GM12878 (cell line): ENCODE measurements at regions not wholly inside any gene's neighbourhood (a gene's known extent, or its start where the extent isn't known, plus 50 kb on each side); places are given as distances from the start of the nearest gene placed in this dataset.

Source experiments
- ATAC-seq: fragments of 200-7000 bp; cut with Tn5 transposase; 3 replicates; pipeline ENCODE4 v1.9.1; 2020; ENCODE audit warnings: mild to moderate bottlenecking, moderate library complexity
- BruUV-seq: library from RNA; stranded (reverse); fragments of 400-500 nt; replicated peaks from 2 replicates; lab custom pipeline; 2021; lab: Mats Ljungman, UMichigan
- CTCF ChIA-PET: fragments of 300-600 bp; sonication (Branson Sonifier 250); formaldehyde crosslinking; extraction: SDS; loops from one replicate; lab custom pipeline; 2021; ENCODE audit warnings: inconsistent platforms; lab: Yijun Ruan, JAX
- POLR2A ChIA-PET: fragments of 350-600 bp; formaldehyde crosslinking; extraction: SDS; loops from one replicate; lab custom pipeline; 2021; ENCODE audit warnings: inconsistent platforms; lab: Charles Lee
- RAD21 ChIA-PET: fragments of 300-600 bp; sonication (Branson Sonifier 250); formaldehyde crosslinking; loops from one replicate; lab custom pipeline; 2023; ENCODE audit warnings: antibody characterized with exemption; ENCODE audit not compliant: unreplicated experiment; lab: Charles Lee
- SMC1A ChIA-PET: fragments of 300-600 bp; sonication (Branson Sonifier 250); formaldehyde crosslinking; loops from one replicate; lab custom pipeline; 2023; ENCODE audit not compliant: unreplicated experiment, uncharacterized antibody; lab: Charles Lee
- DNase-seq: peaks from one replicate; pipeline ENCODE4 v3.0.0-alpha.2; 2011; ENCODE audit warnings: low read depth, low spot score
- FAIRE-seq: peaks from 3 replicates; lab custom pipeline; 2011; peaks lifted over from hg19 to GRCh38; lab: Jason Lieb, UNC
- H2AFZ ChIP-seq: 2 replicates; pipeline ENCODE4 v1.6.0; 2011; ENCODE audit warnings: low read depth, low read length, control low read depth; ENCODE audit not compliant: control insufficient read depth
- H3K27ac ChIP-seq: 2 replicates; pipeline ENCODE4 v1.5.1; 2011; ENCODE audit warnings: control low read depth; ENCODE audit not compliant: control insufficient read depth, insufficient read depth
- H3K27me3 ChIP-seq, 2 experiments: replicated peaks in 1 of 2; 2 replicates each; pipeline versions ENCODE4 v1.6.0 to v1.6.1; 2011; ENCODE audit warnings: low read length in 1 of 2; ENCODE audit not compliant: control insufficient read depth in 2 of 2, insufficient read depth in 2 of 2
- H3K36me3 ChIP-seq, 2 experiments: 2 replicates each; pipeline ENCODE4 v1.5.1; 2011; ENCODE audit warnings: low read length in 1 of 2; ENCODE audit not compliant: control insufficient read depth in 2 of 2, insufficient read depth in 2 of 2
- H3K4me1 ChIP-seq: 2 replicates; pipeline ENCODE4 v1.6.1; 2011; ENCODE audit warnings: mild to moderate bottlenecking, low read length, moderate library complexity, mixed read lengths; ENCODE audit not compliant: control insufficient read depth, insufficient read depth
- H3K4me2 ChIP-seq: 2 replicates; pipeline ENCODE4 v1.6.0; 2011; ENCODE audit warnings: control low read depth; ENCODE audit not compliant: control insufficient read depth, insufficient read depth
- H3K4me3 ChIP-seq: fragments of 200-600 bp; sonication (generic); 2 replicates; pipeline ENCODE4 v1.5.1; 2016
- H3K79me2 ChIP-seq: 2 replicates; pipeline ENCODE4 v1.6.0; 2011; ENCODE audit warnings: low read length; ENCODE audit not compliant: control insufficient read depth, insufficient read depth
- H3K9ac ChIP-seq: 2 replicates; pipeline ENCODE4 v1.8.0; 2011; ENCODE audit warnings: low read length, control low read depth, mixed read lengths; ENCODE audit not compliant: control insufficient read depth, insufficient read depth
- H3K9me3 ChIP-seq: replicated peaks from 3 replicates; pipeline ENCODE4 v1.5.1; 2011; ENCODE audit warnings: mild to moderate bottlenecking, low read length; ENCODE audit not compliant: control insufficient read depth, insufficient read depth
- H4K20me1 ChIP-seq: 2 replicates; pipeline ENCODE4 v1.6.0; 2011; ENCODE audit not compliant: control insufficient read depth, insufficient read depth
- BMI1 ChIP-seq: fragments of 450-650 bp; IDR thresholded peaks from 2 replicates; pipeline ENCODE4 v1.6.1; 2016; ENCODE audit warnings: mild to moderate bottlenecking, moderate library complexity, borderline replicate concordance
- CHD1 ChIP-seq: IDR thresholded peaks from 2 replicates; pipeline ENCODE4 v1.6.1; 2012; ENCODE audit warnings: low read depth, low read length, improper control_type of control experiment
- CHD4 ChIP-seq: fragments of 200-600 bp; sonication (generic); IDR thresholded peaks from 2 replicates; pipeline ENCODE4 v1.6.1; 2016; ENCODE audit warnings: mild to moderate bottlenecking
- ESRRA ChIP-seq: IDR thresholded peaks from 2 replicates; pipeline ENCODE4 v1.6.1; 2012; ENCODE audit warnings: mild to moderate bottlenecking, low read length, improper control_type of control experiment
- GATAD2B ChIP-seq: fragments of 450-650 bp; conservative IDR thresholded peaks from 2 replicates; pipeline ENCODE4 v1.6.1; 2017; ENCODE audit warnings: low read depth, mild to moderate bottlenecking, moderate library complexity
- HCFC1 ChIP-seq: fragments of 150-350 bp; IDR thresholded peaks from 2 replicates; pipeline ENCODE4 v1.6.1; 2014; ENCODE audit warnings: low read length
- MTA2 ChIP-seq: fragments of 450-650 bp; IDR thresholded peaks from 2 replicates; pipeline ENCODE4 v1.6.1; 2016; ENCODE audit warnings: low read depth, mild to moderate bottlenecking, moderate library complexity
- POLR2AphosphoS2 ChIP-seq: IDR thresholded peaks from 2 replicates; pipeline ENCODE4 v1.6.1; 2011; ENCODE audit warnings: low read depth, mild to moderate bottlenecking, low read length, improper control_type of control experiment, moderate library complexity
- POLR2AphosphoS5 ChIP-seq: IDR thresholded peaks from 2 replicates; pipeline ENCODE4 v1.6.1; 2011; ENCODE audit warnings: mild to moderate bottlenecking, low read length, inconsistent platforms
- RAD21 ChIP-seq: IDR thresholded peaks from 2 replicates; pipeline ENCODE4 v1.6.1; 2011; ENCODE audit warnings: mild to moderate bottlenecking, low read depth, low read length, moderate library complexity; ENCODE audit not compliant: insufficient read depth
- RB1 ChIP-seq: fragments of 450-650 bp; formaldehyde crosslinking; IDR thresholded peaks from 2 replicates; pipeline ENCODE4 v1.6.1; 2017; ENCODE audit warnings: mild to moderate bottlenecking, borderline replicate concordance
- RELA ChIP-seq: fragments of 450-650 bp; IDR thresholded peaks from 2 replicates; pipeline ENCODE4 v1.8.0; 2014; ENCODE audit warnings: borderline replicate concordance; ENCODE audit not compliant: partially characterized antibody
- SKIL ChIP-seq: fragments of 450-650 bp; IDR thresholded peaks from 2 replicates; pipeline ENCODE4 v1.6.1; 2017; ENCODE audit warnings: mild to moderate bottlenecking, low read depth, inconsistent platforms; ENCODE audit not compliant: poor library complexity, severe bottlenecking
- SMC3 ChIP-seq: IDR thresholded peaks from 2 replicates; pipeline ENCODE4 v1.6.1; 2011; ENCODE audit warnings: low read length, improper control_type of control experiment, borderline replicate concordance
- ZNF384 ChIP-seq: IDR thresholded peaks from 2 replicates; pipeline ENCODE4 v1.6.1; 2012; ENCODE audit warnings: low read depth, mild to moderate bottlenecking, low read length, improper control_type of control experiment, borderline replicate concordance
- ZZZ3 ChIP-seq: IDR thresholded peaks from 2 replicates; pipeline ENCODE4 v1.6.1; 2011; ENCODE audit warnings: low read depth; ENCODE audit not compliant: control insufficient read depth, insufficient read length
- WGBS: methylation state at CpG from one replicate; pipeline ENCODE4 v1.1.6; 2016; ENCODE audit warnings: low lambda C conversion rate; ENCODE audit not compliant: insufficient replicate concordance, insufficient coverage; ENCODE audit errors: missing lambda C conversion rate; 5-methylcytosine and 5-hydroxymethylcytosine counted together
- in situ Hi-C: fragments of 300-500 bp; cut with MboI; formaldehyde crosslinking; loops from 9 replicates; pipeline ENCODE4 v1.14.3; 2018; ENCODE audit warnings: mixed read lengths
- intact Hi-C: fragments of 100-400 bp; cut with micrococcal nuclease; formaldehyde crosslinking; loops from one replicate; pipeline ENCODE4 v1.14.2; 2022; ENCODE audit not compliant: unreplicated experiment

DNA sequence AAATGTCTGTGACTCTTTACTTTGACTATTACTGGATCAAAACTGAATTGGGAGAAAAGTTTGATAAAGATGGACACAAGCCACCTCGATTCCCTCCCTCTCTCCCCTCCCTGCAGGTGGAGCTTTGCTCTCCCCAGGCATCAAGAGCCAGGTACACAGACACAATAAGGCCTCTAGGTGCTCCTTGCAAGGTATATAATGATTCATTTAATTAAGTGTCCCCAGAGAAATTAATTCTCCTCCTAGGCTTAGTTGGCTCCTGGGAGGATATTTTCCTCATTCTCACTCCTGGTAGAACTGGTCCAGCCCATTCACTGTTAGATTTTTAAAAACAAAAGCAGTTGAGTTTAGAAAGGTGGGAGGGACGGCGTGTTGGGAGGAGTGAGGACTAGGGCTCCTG lies 352.4 kb upstream of the SMIM21 start (continued):
- TF ChIP-seq SKIL = no peak

- BruUV-seq = no TSS peak
- no peak overlapping the region for H3K9ac ChIP-seq
- H2AFZ ChIP-seq = no peak overlapping the region
- ChIA-PET RAD21 (no interaction called here), POLR2A (no interaction called here), SMC1A (no interaction called here), CTCF (no interaction called here)
- no peaks in the 10 kb centered on the region for H3K9me3 ChIP-seq
- H3K27me3 ChIP-seq = no peaks in the 10 kb centered on the region; a peak in 1 of 4 replicates
- no peak for TF ChIP-seq ZNF384
- no peak for TF ChIP-seq HCFC1
- TF ChIP-seq RB1 = no peak
- TF ChIP-seq GATAD2B = no peak
- TF ChIP-seq ESRRA = no peak
- TF ChIP-seq CHD1 = no peak
- TF ChIP-seq BMI1 = no peak
- TF ChIP-seq RELA = no peak
- TF ChIP-seq POLR2AphosphoS2 = no peak
- no peak for TF ChIP-seq MTA2
- no peak for TF ChIP-seq ZZZ3
- TF ChIP-seq CHD4 = no peak
- no peak for TF ChIP-seq POLR2AphosphoS5
- no peak for TF ChIP-seq RAD21
- no peak for TF ChIP-seq SMC3
- no peaks in the 10 kb centered on the region for H3K4me1 ChIP-seq
- intact Hi-C loops (no loop called here), in situ Hi-C loops (no loop called here)
- WGBS = 23% methylated on average over 4 of the region's 4 CpGs
- no peak overlapping the region for H3K4me2 ChIP-seq
- ATAC-seq (no peak), DNase-seq (no peak), FAIRE-seq (no peak)
- no peak overlapping the region for H3K27ac ChIP-seq
- no peaks in the 10 kb centered on the region for H4K20me1 ChIP-seq
- no peaks in the 10 kb centered on the region for H3K36me3 ChIP-seq
- H3K4me3 ChIP-seq = no peak overlapping the region
- H3K79me2 ChIP-seq = no peaks in the 10 kb centered on the region
These were observed 351.9 kb upstream of the SMIM21 start for GRCh38 chr18:75779450-75779849.
